Stimulated activated naive CD8-positive, alpha-beta T cell treated with anti-CD3 and anti-CD28 coated beads, Interleukin-15, amount 100 ng/mL, for 72 hours (primary cell): ENCODE measurements at regions not wholly inside any gene's neighbourhood (a gene's known extent, or its start where the extent isn't known, plus 50 kb on each side); places are given as distances from the start of the nearest gene placed in this dataset.

Source experiments
- ATAC-seq: fragments of 150-1000 bp; cut with Tn5 transposase; 2 replicates; pipeline ENCODE4 v1.10.0; 2021; ENCODE audit warnings: mild to moderate bottlenecking, moderate library complexity
- DNase-seq, 2 donors: peaks; one replicate each; pipeline ENCODE4 v3.0.0; 2021 to 2022
- H3K27ac Mint-ChIP-seq, 2 donors: one replicate each; pipeline ENCODE4 v1.8.0; 2022; ENCODE audit warnings: mild to moderate bottlenecking in 2 of 2, mixed read lengths in 2 of 2, moderate library complexity in 2 of 2
- H3K27me3 Mint-ChIP-seq: one replicate; pipeline ENCODE4 v1.8.0; 2022; ENCODE audit warnings: mixed read lengths
- H3K4me1 Mint-ChIP-seq: one replicate; pipeline ENCODE4 v1.8.0; 2022; ENCODE audit warnings: mild to moderate bottlenecking, mixed read lengths
- H3K4me3 Mint-ChIP-seq, 2 donors: one replicate each; pipeline ENCODE4 v1.8.0; 2022; ENCODE audit warnings: mild to moderate bottlenecking in 2 of 2, mixed read lengths in 2 of 2, moderate library complexity in 1 of 2
- H3K9me3 Mint-ChIP-seq, 2 donors: one replicate each; pipeline ENCODE4 v1.8.0; 2022; ENCODE audit warnings: mixed read lengths in 2 of 2

DNA sequence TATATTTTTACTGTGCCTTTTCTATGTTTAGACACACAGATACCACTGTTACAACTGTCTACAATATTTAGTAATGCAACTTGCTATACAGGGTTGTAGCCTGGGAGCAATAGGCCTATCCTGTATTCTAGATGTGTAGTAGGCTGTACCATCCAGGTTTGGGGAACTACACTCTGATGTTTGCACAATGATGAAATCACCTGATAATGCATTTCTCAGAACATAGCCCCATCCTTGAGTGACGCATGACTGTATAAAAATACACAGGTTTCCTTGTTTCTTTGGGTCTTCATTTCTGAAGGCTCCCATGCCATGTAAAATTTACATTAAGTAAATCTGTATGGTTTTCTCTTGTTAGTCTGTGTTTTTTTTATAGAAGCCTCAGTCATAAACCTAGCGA, 270.9 kb upstream of the SKOR2 start:
- peaks cover 15% of the 10 kb centered on the region for H3K27me3 Mint-ChIP-seq
- no peak overlapping the region for H3K27ac Mint-ChIP-seq
- H3K9me3 Mint-ChIP-seq, result peaks cover 5 to 7% of the 10 kb centered on the region in 2 donors
- H3K4me3 Mint-ChIP-seq, result no peak overlapping the region
- ATAC-seq (no peak), DNase-seq (no peak)
- H3K4me1 Mint-ChIP-seq, result no peaks in the 10 kb centered on the region

DNA sequence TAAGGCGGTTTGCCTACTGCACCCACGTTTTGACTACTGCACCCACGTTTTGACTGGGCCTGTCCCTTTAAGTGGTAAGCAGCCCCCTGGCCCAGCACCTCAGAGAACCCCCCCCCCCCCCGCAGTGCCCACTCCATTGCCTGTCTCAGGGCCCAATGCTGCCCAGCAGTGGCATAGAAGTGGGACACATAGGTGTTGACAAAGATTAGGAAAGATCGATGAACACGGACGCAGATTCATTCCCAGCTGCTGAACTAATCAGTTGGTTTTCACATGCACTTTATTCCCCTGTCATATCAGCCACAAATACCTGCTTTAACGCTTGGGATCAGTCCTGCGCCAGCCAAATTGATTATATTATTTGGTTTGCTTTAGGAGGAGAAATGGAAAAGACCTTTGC, 268.8 kb upstream of the SKOR2 start:
- H3K4me3 Mint-ChIP-seq, result no peak overlapping the region
- H3K4me1 Mint-ChIP-seq, result no peaks in the 10 kb centered on the region
- peaks cover 5% of the 10 kb centered on the region for H3K27me3 Mint-ChIP-seq
- ATAC-seq (no peak), DNase-seq (no peak)
- no peak overlapping the region for H3K27ac Mint-ChIP-seq
- peaks cover 0 to 5% of the 10 kb centered on the region in 2 donors for H3K9me3 Mint-ChIP-seq

DNA sequence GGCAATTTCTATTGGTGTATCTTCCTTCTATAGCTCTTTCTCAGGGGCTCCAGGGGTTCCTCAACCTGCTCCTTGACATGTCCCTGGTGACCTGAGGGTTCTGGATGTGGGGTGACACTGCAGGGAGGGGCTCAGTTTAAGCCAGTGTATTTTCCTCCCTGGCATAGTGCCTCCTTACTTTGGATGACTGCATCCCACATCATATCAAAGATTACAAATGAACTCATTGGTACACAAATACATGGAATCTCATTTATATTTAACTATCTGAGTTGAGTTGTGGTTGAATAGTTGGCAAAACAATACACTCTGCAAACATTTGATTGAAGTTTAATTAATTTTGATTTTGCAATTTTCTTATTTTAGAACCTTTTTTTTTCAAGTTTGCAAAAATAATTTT, 268.2 kb upstream of the SKOR2 start:
- no peaks in the 10 kb centered on the region for H3K4me1 Mint-ChIP-seq
- DNase-seq, result no peak
- ATAC-seq, result no peak
- H3K27me3 Mint-ChIP-seq, result no peaks in the 10 kb centered on the region
- no peak overlapping the region for H3K4me3 Mint-ChIP-seq
- H3K27ac Mint-ChIP-seq, result no peak overlapping the region
- peaks cover 0 to 5% of the 10 kb centered on the region in 2 donors for H3K9me3 Mint-ChIP-seq

DNA sequence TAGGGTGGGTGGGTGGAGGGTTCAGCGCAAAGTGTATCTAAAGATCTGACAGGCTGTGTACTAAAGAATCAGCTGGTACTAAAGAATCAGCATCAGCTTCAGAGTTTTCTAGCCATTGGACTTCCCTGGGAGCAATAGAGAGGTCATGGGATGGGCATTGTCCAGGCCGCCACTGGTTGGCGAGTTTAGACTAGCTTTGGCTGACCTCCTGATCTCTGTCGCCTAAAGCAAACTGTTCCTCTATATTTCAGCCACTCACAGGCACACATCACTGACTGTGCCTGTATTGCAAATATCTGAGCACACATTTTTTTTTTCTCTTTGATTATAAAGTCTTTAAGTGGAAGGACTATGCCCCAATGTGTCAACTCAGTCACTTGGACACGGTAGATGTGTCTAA, 267.8 kb upstream of the SKOR2 start:
- Mint-ChIP-seq H3K4me3 (no peak overlapping the region), H3K4me1 (no peaks in the 10 kb centered on the region), H3K27me3 (no peaks in the 10 kb centered on the region), H3K9me3 (peaks cover 0 to 4% of the 10 kb centered on the region in 2 donors), H3K27ac (no peak overlapping the region)
- ATAC-seq, result no peak
- DNase-seq, result no peak

DNA sequence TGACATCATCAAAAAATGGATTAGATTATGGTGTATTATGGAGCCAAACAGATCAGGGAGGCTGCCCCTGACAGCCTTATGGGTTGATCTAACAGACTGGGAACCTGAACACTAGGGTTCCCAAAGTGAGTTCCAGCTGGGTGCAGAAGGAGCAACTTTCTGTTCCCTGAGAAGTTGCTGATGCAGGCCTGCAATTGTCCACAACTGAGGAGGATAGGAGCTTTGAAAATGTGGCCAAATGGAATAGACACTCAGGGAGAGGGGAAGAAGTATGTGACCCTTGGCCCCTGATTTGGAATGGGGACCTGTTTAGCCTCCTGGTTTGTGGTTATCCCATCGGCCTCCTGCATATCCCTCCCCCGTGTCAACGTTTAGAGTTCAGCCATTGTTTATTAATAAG, 262.2 kb upstream of the SKOR2 start:
- Mint-ChIP-seq H3K27ac (no peak overlapping the region), H3K4me1 (no peaks in the 10 kb centered on the region), H3K27me3 (peaks cover 22% of the 10 kb centered on the region), H3K4me3 (no peak overlapping the region), H3K9me3 (peaks cover 2 to 9% of the 10 kb centered on the region in 2 donors)
- DNase-seq, result no peak
- no peak for ATAC-seq

DNA sequence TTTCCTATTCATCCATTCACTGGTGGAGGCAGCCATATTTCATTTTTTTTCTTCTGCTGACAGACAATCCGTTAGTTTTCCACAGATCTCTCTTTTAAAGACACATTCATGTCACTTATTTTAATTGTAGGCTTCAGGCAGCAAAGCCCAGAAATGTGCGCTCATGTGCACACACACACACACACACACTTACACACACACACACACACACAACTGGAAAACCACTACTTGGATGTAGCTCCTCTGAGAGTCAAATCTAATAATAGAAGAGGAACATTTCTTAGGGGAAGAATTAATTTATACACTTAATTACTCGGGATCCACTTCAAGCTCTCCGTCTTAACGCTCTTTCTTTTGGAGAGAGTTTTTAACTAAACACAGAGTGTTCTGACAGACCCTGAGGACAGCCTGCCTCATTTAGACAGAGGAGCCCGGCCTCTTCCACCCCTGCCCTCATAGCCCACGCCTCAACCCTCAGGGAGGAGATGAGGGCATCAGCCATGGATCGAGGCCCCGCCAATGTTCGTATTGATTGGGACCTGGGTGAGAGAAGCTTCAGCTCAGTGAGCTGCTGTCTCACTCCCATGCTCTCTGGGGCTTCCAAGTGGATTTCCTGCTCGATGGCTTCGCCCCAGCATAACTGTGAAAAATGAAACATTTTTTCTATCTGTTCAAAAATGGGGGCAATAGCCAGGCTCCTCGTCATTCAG, 261.4 kb upstream of the SKOR2 start:
- Mint-ChIP-seq H3K9me3 (peaks cover 5 to 10% of the 10 kb centered on the region in 2 donors), H3K27ac (no peak overlapping the region), H3K27me3 (peaks cover 22% of the 10 kb centered on the region), H3K4me3 (no peak overlapping the region), H3K4me1 (no peaks in the 10 kb centered on the region)
- DNase-seq, result no peak
- no peak for ATAC-seq

DNA sequence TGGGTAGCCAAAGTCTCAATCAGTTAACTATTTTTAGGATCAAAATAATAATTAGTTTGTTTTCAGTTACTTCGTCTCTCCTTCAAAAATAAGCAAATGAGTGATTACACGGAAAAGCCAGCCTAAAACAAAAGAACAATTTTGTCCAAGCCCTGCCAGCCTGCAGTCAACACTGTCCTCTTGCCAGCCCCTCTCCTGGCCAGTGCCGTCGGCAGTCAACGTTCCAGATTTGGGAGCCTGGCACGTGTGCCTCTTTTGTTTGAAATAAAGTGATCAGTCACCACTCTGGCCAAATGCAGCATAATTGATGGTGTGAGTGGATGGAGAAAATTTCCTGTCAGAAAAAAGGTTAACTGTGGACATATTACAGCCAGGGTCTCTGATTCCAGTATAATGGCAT, 260.6 kb upstream of the SKOR2 start:
- Mint-ChIP-seq H3K27me3 (peaks cover 22% of the 10 kb centered on the region), H3K4me1 (no peaks in the 10 kb centered on the region), H3K27ac (no peak overlapping the region), H3K4me3 (no peak overlapping the region), H3K9me3 (peaks cover 5 to 10% of the 10 kb centered on the region in 2 donors)
- DNase-seq (no peak), ATAC-seq (no peak)

DNA sequence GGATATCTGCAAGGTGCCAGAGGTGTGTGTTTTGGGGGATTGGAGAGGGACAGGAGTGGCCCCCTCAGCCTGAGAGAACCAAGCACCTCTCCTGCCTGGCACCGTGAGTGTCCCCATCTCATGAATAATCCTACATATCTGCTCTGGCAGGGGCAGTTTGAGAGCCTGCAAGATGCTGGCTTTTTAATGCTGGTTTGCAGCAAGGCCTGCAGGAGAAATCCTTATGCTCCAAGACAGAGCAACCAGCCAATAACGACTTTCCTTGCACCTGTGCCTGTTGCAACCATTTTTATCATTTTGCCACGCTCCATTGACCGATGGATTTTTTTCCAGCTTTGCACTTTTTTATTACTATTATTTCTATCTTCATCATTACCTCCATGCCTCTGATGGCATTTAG, 259.4 kb upstream of the SKOR2 start:
- Mint-ChIP-seq H3K27ac (no peak overlapping the region), H3K4me1 (no peaks in the 10 kb centered on the region), H3K9me3 (peaks cover 5 to 10% of the 10 kb centered on the region in 2 donors), H3K4me3 (no peak overlapping the region), H3K27me3 (peaks cover 22% of the 10 kb centered on the region)
- DNase-seq, result no peak
- no peak for ATAC-seq

DNA sequence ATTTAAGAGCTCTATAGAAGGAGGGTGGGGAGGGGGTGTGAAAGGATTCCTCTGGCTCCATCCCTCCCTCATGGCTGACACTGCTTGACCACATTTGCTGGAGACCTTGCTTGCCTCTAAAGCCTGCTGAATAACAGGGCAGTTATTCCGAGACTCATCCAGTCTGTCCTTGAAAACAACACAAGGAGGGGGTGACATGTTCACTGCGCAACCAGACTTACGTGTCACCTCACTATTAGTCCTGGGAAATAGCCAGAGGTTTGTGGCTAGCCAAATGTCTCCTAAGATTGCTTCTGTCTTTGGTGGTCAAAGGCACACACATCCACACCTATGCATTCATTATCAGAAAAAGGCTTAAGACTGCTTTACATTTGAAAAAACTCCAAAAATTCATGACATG, 256.2 kb upstream of the SKOR2 start:
- H3K9me3 Mint-ChIP-seq, result peaks cover 5 to 10% of the 10 kb centered on the region in 2 donors
- no peak overlapping the region for H3K27ac Mint-ChIP-seq
- no peak for ATAC-seq
- peaks cover 11% of the 10 kb centered on the region for H3K27me3 Mint-ChIP-seq
- H3K4me3 Mint-ChIP-seq, result no peak overlapping the region
- no peak for DNase-seq
- H3K4me1 Mint-ChIP-seq, result no peaks in the 10 kb centered on the region

DNA sequence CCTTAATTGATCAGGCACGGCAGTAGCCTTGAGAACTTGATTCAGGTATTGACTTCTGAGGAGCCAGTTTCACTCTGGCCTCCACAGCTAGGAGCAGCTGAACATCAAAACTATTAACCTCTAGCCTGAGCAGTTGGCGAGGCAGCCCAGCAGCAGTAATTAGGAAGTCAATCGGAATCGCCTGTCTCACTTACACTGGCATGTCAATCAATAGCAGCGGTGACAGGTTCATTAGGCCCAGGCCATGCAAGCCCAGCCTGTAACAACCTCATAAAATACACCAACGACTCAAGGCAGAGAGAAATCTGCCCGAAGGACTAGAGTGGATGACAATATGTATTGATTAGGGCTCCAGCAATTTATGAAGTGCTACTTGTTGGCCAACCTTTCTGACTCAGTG, 255.4 kb upstream of the SKOR2 start:
- peaks cover 4% of the 10 kb centered on the region for H3K27me3 Mint-ChIP-seq
- H3K27ac Mint-ChIP-seq, result no peak overlapping the region
- H3K4me3 Mint-ChIP-seq, result no peak overlapping the region
- H3K9me3 Mint-ChIP-seq, result peaks cover 5 to 10% of the 10 kb centered on the region in 2 donors
- ATAC-seq, result no peak
- no peaks in the 10 kb centered on the region for H3K4me1 Mint-ChIP-seq
- DNase-seq, result no peak

DNA sequence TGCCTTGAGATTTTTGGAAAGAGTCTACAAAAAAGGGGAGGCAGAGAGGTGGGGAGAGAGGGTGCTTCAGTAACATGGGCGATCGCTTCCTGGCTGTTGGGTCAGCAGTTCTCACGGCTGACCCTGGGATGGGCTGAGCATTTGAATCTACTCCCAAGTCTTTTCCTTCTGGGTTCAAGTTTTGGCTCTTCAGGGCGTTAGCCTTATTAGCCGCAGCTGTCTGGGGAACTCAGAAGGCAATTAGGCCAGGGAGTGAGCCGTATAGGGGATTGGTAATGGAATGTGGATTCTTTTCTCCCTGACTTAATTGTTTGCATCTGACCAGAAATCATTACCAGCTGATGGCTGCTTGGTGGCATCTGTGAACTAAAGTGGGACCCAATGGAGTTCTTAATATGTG, 250.5 kb upstream of the SKOR2 start:
- DNase-seq (no peak), ATAC-seq (no peak)
- no peak overlapping the region for H3K27ac Mint-ChIP-seq
- no peaks in the 10 kb centered on the region for H3K27me3 Mint-ChIP-seq
- H3K9me3 Mint-ChIP-seq, result no peaks in the 10 kb centered on the region
- no peaks in the 10 kb centered on the region for H3K4me1 Mint-ChIP-seq
- no peak overlapping the region for H3K4me3 Mint-ChIP-seq

DNA sequence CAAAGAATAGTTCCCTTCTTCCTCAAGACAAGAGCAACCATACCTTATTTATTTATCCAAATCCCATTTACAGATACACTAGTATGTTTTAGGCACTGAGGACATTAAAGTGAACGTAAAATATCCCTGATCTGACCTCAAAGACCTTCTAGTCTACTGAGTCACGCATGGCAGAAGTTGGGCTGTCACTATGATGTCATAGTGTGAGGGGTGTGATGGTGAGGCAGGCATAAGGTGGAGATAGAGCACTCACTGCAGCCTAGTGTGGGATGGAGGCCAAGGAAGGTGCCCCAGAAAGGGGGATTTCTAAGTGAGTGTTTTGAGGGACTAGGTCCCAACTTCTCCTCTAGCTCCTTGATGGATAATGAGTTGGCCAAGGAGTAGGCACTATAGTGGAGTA, 249.5 kb upstream of the SKOR2 start:
- Mint-ChIP-seq H3K4me3 (no peak overlapping the region), H3K27me3 (no peaks in the 10 kb centered on the region), H3K27ac (no peak overlapping the region), H3K4me1 (no peaks in the 10 kb centered on the region), H3K9me3 (no peaks in the 10 kb centered on the region)
- no peak for DNase-seq
- no peak for ATAC-seq

DNA sequence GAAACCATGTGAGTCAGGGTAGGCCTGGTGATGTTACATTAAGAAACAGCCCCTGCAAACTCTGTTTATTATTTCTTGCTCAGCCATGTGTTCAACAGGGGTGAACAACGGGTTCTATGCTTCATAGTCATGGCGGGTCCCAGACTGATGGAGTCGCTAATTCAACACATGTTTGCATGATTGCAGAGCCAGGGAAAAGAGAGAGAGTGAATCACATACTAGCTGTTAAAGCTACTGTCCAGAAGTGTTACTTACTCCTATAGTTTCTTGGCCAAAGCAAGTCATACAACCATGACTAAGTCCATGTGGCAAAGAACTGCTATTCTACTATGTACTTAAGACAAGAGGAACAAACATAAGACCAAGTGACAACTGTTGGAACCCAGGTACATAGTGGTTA, 241.2 kb upstream of the SKOR2 start:
- no peak overlapping the region for H3K27ac Mint-ChIP-seq
- ATAC-seq, result no peak

DNA sequence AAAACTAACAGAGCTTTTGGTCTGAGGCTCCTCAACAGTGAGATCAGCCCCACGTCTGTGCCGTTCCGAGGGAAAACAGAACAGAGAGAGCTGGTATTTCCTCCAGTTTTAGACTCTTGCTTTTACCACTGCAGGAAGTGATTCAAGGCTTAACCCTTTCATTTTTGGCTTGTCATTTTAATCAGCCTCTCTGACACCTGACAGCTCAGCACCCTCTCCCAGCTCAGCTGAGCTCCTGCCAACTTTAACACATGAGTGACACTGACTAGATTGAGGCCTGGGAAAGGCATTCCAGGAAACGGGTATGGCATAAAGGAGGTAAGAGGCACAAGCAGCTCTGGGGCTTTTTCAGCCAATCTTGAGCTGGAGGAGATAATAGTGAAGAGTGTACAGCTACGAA, 239.4 kb upstream of the SKOR2 start:
- no peak for ATAC-seq
- Mint-ChIP-seq H3K27ac (no peak overlapping the region), H3K4me3 (no peak overlapping the region), H3K9me3 (no peaks in the 10 kb centered on the region), H3K4me1 (no peaks in the 10 kb centered on the region), H3K27me3 (peaks cover 15% of the 10 kb centered on the region)
- no peak for DNase-seq

More for the DNA sequence above, 241.2 kb upstream of the SKOR2 start:
- Mint-ChIP-seq H3K9me3 (no peaks in the 10 kb centered on the region), H3K4me1 (no peaks in the 10 kb centered on the region), H3K27me3 (peaks cover 7% of the 10 kb centered on the region), H3K4me3 (no peak overlapping the region)
- DNase-seq, result no peak

DNA sequence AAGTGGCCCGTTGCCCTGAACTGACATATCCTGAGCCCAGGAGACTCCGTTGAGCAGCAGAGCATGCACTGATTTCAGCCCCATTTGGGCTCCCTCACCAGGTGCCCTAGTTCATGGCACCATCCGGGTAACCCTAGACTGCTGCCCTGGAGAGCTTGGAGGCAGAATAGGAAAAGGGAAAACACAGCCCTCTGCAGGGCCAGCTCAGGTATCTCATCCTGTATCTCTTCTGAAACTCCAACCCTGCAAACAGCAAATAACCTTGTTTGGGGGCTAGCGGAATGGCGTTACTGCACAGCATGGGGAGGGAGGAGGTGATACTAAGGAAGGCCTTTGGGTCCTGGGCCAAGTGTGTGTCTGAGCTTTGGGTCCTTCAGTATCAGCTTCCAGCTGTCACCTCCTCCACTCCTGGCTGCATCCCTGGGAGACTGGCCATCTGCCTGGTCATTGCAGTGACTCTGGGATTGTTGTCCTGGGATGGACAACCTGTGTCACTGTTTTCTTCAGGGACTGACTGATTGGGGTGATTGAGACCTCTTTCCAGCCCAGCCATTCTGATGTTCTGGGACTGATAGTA, 233.8 kb upstream of the SKOR2 start:
- H3K27me3 Mint-ChIP-seq, result peaks cover 50% of the 10 kb centered on the region
- H3K27ac Mint-ChIP-seq, result no peak overlapping the region
- no peak for ATAC-seq
- DNase-seq, result no peak
- no peaks in the 10 kb centered on the region for H3K9me3 Mint-ChIP-seq
- H3K4me3 Mint-ChIP-seq, result no peak overlapping the region
- H3K4me1 Mint-ChIP-seq, result no peaks in the 10 kb centered on the region

DNA sequence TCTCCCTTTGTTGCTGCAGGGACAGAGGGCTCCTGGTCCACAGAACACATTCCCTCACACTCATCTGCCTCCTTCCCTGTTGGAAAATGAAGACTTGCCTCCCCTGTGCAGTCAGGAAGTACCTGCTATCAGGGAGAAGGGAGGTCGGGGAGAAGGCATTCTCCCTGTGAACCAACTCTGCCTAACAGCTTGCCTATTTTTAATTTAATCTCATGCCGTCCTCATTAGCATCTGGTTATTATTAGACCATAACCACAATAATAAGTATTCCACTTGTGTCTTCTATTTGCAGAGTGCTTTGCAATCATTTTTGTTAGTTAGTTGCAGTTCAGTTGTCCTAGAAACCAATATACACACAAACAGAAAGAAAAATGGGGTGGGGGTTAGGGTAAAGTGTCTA, 232.6 kb upstream of the SKOR2 start:
- peaks cover 51% of the 10 kb centered on the region for H3K27me3 Mint-ChIP-seq

DNA sequence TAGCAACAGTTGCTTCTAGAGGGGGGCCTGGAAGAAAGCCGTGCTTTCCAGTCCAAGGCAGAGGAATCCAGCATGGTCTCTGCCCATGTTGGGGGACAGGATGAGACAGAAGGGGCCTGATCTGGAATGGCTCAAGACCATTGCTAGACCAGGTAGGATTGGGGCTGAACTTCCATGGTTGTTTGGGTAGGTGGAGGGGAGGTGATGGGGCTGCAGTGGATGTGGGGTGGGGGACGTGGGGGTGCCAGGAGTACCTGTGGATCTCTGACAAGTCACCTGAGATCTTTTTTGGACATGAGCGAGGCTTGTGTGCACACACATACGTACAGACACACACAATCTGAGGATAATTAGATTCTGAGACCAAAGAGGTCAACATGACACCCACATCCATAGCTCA, 228.7 kb upstream of the SKOR2 start:
- ATAC-seq, result no peak
- H3K4me3 Mint-ChIP-seq, result no peak overlapping the region
- H3K4me1 Mint-ChIP-seq, result no peaks in the 10 kb centered on the region
- no peaks in the 10 kb centered on the region for H3K9me3 Mint-ChIP-seq
- H3K27ac Mint-ChIP-seq, result peak overlapping the region in 1 of 2 donors; percentile 28
- no peak for DNase-seq
- peaks cover 54% of the 10 kb centered on the region for H3K27me3 Mint-ChIP-seq

More for the DNA sequence above, 232.6 kb upstream of the SKOR2 start:
- no peak overlapping the region for H3K4me3 Mint-ChIP-seq
- ATAC-seq, result no peak
- H3K9me3 Mint-ChIP-seq, result no peaks in the 10 kb centered on the region
- DNase-seq, result no peak
- H3K27ac Mint-ChIP-seq, result no peak overlapping the region
- H3K4me1 Mint-ChIP-seq, result no peaks in the 10 kb centered on the region
